ENCODE measurements at regions not wholly inside any gene's neighbourhood (a gene's known extent, or its start where the extent isn't known, plus 50 kb on each side); places are given as distances from the start of the nearest gene placed in this dataset.

DNA sequence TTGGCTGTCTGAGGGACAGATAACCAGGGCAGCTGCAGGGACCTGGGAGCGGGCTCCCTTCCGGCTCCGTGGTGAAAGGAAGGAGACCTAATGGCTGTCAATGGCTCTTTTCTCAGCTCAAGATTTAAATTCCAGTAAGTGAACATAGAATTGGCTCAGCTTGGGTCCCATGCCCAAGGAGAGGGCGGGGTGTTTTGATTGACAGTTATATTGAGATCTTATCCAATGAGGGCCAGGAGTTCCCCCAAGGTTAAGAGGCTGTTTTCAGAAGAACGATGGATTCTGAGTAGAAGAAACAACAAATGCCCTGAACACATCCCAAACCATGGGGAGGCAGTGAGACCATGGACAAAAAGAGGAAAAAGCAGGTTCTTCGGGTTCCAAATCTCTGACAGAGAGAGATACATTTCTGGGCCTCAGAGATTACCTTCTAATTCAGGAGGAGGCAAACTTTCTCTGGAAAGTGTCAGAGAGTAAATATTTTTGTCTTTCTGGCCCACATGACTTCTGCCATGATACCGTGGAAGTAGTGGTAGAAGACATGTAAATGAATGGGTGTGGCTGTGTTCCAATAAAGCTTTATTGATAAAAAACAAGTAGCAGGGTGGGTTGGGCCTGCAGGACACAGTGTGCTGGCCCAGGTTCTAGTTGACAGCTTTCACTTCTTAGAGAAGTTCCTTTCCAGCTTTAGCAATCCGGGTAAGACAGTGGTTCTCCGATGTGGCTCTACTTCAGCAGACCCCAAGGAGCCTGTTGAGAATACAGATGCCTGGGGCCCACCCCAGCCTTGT, 219.6 kb downstream of the RPS24 start:
- TF ChIP-seq, protein P1, sequence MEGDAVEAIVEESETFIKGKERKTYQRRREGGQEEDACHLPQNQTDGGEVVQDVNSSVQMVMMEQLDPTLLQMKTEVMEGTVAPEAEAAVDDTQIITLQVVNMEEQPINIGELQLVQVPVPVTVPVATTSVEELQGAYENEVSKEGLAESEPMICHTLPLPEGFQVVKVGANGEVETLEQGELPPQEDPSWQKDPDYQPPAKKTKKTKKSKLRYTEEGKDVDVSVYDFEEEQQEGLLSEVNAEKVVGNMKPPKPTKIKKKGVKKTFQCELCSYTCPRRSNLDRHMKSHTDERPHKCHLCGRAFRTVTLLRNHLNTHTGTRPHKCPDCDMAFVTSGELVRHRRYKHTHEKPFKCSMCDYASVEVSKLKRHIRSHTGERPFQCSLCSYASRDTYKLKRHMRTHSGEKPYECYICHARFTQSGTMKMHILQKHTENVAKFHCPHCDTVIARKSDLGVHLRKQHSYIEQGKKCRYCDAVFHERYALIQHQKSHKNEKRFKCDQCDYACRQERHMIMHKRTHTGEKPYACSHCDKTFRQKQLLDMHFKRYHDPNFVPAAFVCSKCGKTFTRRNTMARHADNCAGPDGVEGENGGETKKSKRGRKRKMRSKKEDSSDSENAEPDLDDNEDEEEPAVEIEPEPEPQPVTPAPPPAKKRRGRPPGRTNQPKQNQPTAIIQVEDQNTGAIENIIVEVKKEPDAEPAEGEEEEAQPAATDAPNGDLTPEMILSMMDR (IDR thresholded peaks at IDR 0.05) = no peak
- no peak for TF ChIP-seq ZFX (IDR thresholded peaks at IDR 0.05; ENCODE audit: borderline replicate concordance)
- no peak overlapping the region for H3K27ac ChIP-seq

DNA sequence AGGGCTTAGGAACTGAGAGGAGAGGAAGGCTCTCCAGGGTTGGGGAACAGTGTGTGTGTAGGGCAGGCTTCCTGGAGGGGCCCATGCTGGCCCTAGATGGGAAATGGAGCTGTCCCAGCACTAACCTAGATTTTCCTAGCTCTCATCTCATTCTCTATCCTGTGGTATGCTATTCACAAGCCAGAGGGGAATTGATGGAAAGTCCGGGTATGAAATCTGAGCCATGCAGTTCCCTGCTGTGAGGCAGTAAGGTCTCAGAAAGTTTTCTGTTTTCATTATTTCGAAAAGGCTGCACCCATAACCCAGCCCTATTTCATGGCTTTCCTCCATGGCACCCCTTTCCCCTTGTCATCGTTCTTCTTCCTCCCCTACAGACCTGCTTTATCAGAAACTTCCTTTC, 220.3 kb downstream of the RPS24 start:
- TF ChIP-seq, protein P1 (IDR thresholded peaks at IDR 0.05) = no peak
- no peak for TF ChIP-seq ZFX (IDR thresholded peaks at IDR 0.05; ENCODE audit: borderline replicate concordance)
- no peak overlapping the region for H3K27ac ChIP-seq

DNA sequence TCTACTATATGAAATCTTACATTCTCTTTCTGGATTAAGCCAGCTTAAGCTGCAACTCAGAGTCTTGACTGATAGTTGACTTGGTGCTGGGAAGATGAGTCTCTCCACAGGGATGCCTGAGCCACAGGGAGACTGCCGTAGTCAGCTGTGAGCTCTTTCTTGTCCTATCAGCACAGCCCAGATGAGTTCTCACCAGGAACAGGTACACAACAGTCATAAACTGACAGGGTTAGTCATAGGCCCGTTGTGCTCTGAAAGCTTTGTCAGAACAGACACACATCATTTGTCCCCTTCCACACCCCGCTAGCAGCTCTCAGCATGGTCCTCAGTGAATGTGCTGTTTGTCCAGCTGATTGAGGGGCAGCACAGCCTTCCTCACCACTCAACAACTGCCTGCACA, 221.6 kb downstream of the RPS24 start:
- TF ChIP-seq ZFX (IDR thresholded peaks at IDR 0.05; ENCODE audit: borderline replicate concordance) = no peak
- TF ChIP-seq, protein P1 (IDR thresholded peaks at IDR 0.05) = no peak
- no peak overlapping the region for H3K27ac ChIP-seq

DNA sequence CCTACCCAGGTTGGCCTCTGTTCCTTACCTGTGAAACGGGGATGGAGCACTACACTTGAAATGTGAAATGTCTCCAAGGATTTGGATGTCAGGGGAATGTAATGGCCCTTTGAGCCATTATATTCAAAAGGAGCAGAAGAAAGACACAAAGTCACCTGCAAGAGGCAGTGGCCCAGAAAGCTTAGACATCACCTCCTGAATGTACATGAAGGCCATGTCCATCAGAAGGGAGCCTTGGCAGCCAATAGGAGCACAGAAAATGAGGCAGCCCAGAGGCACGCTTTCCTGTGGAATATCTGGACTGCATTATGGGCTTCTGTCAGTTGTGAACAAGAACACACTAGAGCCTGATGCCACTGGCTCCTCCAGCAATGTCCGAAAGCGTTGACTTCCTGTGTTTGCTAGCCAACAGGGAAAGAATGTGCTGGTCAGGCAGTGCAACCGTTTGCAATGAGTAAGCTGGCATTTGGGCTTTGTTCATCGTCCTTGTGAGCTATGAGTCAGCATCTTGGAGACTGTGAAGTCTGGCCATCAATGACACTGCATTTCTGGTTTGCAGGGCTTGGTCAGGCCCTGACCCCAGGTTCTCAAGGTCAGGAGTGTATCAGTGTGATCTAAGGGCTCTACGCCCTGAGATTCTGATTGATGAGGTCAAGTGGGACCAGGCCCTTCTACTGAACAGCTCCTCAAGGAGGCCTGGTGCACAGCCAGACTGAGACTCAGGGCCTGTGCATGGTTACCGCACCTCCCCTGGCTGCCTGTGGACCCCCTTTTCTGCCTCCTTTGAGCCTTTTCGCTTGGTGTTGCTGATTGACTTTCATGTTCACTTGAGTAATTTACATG, 222.4 kb downstream of the RPS24 start:
- no peak overlapping the region for H3K27ac ChIP-seq
- TF ChIP-seq, protein P1 (IDR thresholded peaks at IDR 0.05) = no peak
- TF ChIP-seq ZFX (IDR thresholded peaks at IDR 0.05; ENCODE audit: borderline replicate concordance) = no peak

DNA sequence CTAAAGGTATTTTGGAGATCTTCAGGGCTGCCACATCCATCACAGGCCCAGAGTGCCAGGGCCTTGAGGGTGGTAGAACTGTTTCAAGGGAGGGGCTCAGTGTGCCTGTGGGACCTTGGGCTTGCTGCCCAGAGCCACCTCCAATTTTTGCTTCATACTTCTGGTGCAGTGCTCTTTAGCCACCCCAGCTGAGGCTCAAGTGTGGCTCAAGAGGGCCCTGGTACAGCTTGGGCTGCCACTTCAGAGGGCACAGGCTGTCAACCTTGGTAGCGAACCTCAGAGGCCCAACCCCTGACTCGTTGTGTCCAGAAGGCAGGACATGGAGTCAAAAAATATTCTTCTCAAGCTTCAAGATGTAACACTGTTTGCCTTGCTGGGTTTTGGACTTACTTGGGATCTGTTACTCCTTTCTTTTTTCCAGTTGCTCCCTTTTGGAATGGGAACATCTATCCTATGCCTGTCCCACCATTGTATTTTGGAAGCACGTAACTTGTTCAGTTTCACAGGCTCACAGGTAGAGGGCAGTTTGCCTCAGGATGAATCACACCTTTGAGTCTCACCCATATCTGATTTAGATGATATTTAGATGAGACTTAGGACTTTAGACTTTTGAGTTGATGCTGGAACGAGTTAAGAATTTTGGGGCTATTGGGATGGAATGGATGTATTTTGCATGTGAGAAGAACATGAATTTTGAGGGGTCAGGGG, 224.8 kb downstream of the RPS24 start:
- no peak overlapping the region for H3K27ac ChIP-seq
- TF ChIP-seq, protein P1 (IDR thresholded peaks at IDR 0.05) = peak; percentile 47
- TF ChIP-seq ZFX (IDR thresholded peaks at IDR 0.05; ENCODE audit: borderline replicate concordance) = no peak

DNA sequence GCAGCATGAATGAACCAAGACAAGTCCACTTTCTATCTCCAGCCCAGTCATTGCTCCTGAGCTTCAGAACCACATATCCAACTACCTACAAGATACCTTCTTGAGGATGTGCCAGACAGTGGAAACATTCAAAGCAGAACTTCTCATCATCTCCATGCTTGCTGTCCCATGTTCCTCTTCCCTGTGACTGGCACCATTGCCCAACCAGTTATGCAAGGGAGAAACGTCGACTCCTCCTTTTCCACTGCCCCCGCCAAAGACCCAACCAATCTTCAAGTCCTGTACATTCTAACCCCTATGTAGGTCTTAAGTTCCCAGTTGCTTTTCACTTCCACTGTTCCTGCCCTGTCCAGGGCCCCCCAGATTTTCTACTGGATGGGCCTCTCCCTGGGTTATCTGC, 225.7 kb downstream of the RPS24 start:
- no peak for TF ChIP-seq ZFX (IDR thresholded peaks at IDR 0.05; ENCODE audit: borderline replicate concordance)
- TF ChIP-seq, protein P1 (IDR thresholded peaks at IDR 0.05) = no peak
- H3K27ac ChIP-seq = no peak overlapping the region

Measured in 22Rv1 (cell line).